ENCODE measurements at regions not wholly inside any gene's neighbourhood (a gene's known extent, or its start where the extent isn't known, plus 50 kb on each side); places are given as distances from the start of the nearest gene placed in this dataset.

- no peak for TF ChIP-seq SRF (IDR thresholded peaks at IDR 0.05; ENCODE audit: low read depth)
- TF ChIP-seq, protein P1, sequence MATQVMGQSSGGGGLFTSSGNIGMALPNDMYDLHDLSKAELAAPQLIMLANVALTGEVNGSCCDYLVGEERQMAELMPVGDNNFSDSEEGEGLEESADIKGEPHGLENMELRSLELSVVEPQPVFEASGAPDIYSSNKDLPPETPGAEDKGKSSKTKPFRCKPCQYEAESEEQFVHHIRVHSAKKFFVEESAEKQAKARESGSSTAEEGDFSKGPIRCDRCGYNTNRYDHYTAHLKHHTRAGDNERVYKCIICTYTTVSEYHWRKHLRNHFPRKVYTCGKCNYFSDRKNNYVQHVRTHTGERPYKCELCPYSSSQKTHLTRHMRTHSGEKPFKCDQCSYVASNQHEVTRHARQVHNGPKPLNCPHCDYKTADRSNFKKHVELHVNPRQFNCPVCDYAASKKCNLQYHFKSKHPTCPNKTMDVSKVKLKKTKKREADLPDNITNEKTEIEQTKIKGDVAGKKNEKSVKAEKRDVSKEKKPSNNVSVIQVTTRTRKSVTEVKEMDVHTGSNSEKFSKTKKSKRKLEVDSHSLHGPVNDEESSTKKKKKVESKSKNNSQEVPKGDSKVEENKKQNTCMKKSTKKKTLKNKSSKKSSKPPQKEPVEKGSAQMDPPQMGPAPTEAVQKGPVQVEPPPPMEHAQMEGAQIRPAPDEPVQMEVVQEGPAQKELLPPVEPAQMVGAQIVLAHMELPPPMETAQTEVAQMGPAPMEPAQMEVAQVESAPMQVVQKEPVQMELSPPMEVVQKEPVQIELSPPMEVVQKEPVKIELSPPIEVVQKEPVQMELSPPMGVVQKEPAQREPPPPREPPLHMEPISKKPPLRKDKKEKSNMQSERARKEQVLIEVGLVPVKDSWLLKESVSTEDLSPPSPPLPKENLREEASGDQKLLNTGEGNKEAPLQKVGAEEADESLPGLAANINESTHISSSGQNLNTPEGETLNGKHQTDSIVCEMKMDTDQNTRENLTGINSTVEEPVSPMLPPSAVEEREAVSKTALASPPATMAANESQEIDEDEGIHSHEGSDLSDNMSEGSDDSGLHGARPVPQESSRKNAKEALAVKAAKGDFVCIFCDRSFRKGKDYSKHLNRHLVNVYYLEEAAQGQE (IDR thresholded peaks at IDR 0.05; ENCODE audit: low read depth) = no peak
- TF ChIP-seq EGR1 (IDR thresholded peaks at IDR 0.05; ENCODE audit: low read depth) = no peak
- no peak for TF ChIP-seq POLR2AphosphoS5 (IDR thresholded peaks at IDR 0.05; ENCODE audit: low read depth, low read length)
- TF ChIP-seq EZH2phosphoT487 (IDR thresholded peaks at IDR 0.05; ENCODE audit: borderline replicate concordance) = no peak
Measured at GRCh38 chr13:104875038-104875754, 1660.3 kb downstream of the EFNB2 start (continued).

GRCh38 chr13:104872153-104872552 is 1663.3 kb downstream of the EFNB2 start:
- no TSS peak for BruUV-seq (replicated peaks)
- no peaks in the 10 kb centered on the region for H3K9me2 ChIP-seq (ENCODE audit: insufficient read depth)

More at GRCh38 chr13:104872153-104872552, 1663.3 kb downstream of the EFNB2 start:
- H3K9me3 ChIP-seq (ENCODE audit: control insufficient read depth in 1 of 2, insufficient read depth in 1 of 2, low read depth in 1 of 2, low read length in 2 of 2) = no peaks in the 10 kb centered on the region
- no peak overlapping the region for H3K4me2 ChIP-seq (ENCODE audit: low read length)
- TF ChIP-seq MAX (IDR thresholded peaks at IDR 0.05) = no peak
- TF ChIP-seq RAD21 (IDR thresholded peaks at IDR 0.05; ENCODE audit: low read depth) = no peak
- no peak overlapping the region for H3K9ac ChIP-seq (ENCODE audit: low read length)
- H3K4me1 ChIP-seq (ENCODE audit: control insufficient read depth in 1 of 2, insufficient read depth in 2 of 2, low read length in 2 of 2) = no peaks in the 10 kb centered on the region
- no peaks in the 10 kb centered on the region for H4K20me1 ChIP-seq (ENCODE audit: insufficient read depth)
- ATAC-seq = no peak
- H3K36me3 ChIP-seq (ENCODE audit: control insufficient read depth in 1 of 2, insufficient read depth in 2 of 2, low read length in 2 of 2) = no peaks in the 10 kb centered on the region
- no peak for DNase-seq (ENCODE audit: low read depth, low spot score)
- intact Hi-C loops (cut with micrococcal nuclease) = no loop called here
- ChIA-PET RAD21 (ENCODE audit: low non-redundant PET in 1 of 2, low total read pairs in 2 of 2, uncharacterized antibody in 2 of 2, unreplicated experiment in 2 of 2) (no interaction called here), POLR2A (no interaction called here), CTCF (no interaction called here)
- H3K4me3 ChIP-seq (replicated peaks in 1 of 2; ENCODE audit: low read depth in 1 of 2, low read length in 2 of 2) = no peak overlapping the region
- no peaks in the 10 kb centered on the region for H3K27me3 ChIP-seq (ENCODE audit: insufficient read depth, low read length)
- H2AFZ ChIP-seq (ENCODE audit: low read depth, low read length, poor library complexity, severe bottlenecking) = no peak overlapping the region
- H3K79me2 ChIP-seq (ENCODE audit: insufficient read depth, low read length) = no peaks in the 10 kb centered on the region
- no peak overlapping the region for H3K27ac ChIP-seq (ENCODE audit: low read depth, low read length)

Data from HCT116 (cell line).